Hematopoietic multipotent progenitor cell (in vitro differentiated cells): ENCODE measurements at regions not wholly inside any gene's neighbourhood (a gene's known extent, or its start where the extent isn't known, plus 50 kb on each side); places are given as distances from the start of the nearest gene placed in this dataset.
"Not testable (repeated sequence)": the region's sequence is repeated elsewhere in the genome, so short reads cannot be mapped to it uniquely, and the experiment has no call there.

ENCODE experiments used
- DNase-seq, 3 donors: peaks; one replicate each; pipeline ENCODE4 v3.0.0-alpha.2; 2011 to 2015; ENCODE audit warnings: low read depth in 2 of 3, low spot score in 2 of 3

- no peak for DNase-seq
These were observed 345.3 kb downstream of the NR2F1-AS1 start for GRCh38 chr5:93235761-93236160.

GRCh38 chr5:93226202-93226735 lies 354.8 kb downstream of the NR2F1-AS1 start:
- no peak for DNase-seq

GRCh38 chr5:93225748-93226147 lies 355.3 kb downstream of the NR2F1-AS1 start:
- DNase-seq = no peak

GRCh38 chr5:93224624-93225023 lies 356.4 kb downstream of the NR2F1-AS1 start:
- DNase-seq = no peak

GRCh38 chr5:93221773-93222172 lies 359.2 kb downstream of the NR2F1-AS1 start:
- no peak for DNase-seq

GRCh38 chr5:93220431-93220830 lies 360.6 kb downstream of the NR2F1-AS1 start:
- no peak for DNase-seq

GRCh38 chr5:93219641-93220145 lies 361.3 kb downstream of the NR2F1-AS1 start:
- DNase-seq = no peak

- not testable (repeated sequence) for DNase-seq
These were observed 367.8 kb downstream of the NR2F1-AS1 start for GRCh38 chr5:93213111-93213794.

- no peak for DNase-seq
These were observed 371.5 kb downstream of the NR2F1-AS1 start for GRCh38 chr5:93209476-93209875.

- DNase-seq = no peak
These were observed 372.8 kb downstream of the NR2F1-AS1 start for GRCh38 chr5:93208141-93208751.

GRCh38 chr5:93206203-93206602 lies 374.8 kb downstream of the NR2F1-AS1 start:
- no peak for DNase-seq

- DNase-seq = no peak
These were observed 380.0 kb downstream of the NR2F1-AS1 start for GRCh38 chr5:93201061-93201460.

GRCh38 chr5:93196986-93197385 lies 384.0 kb downstream of the NR2F1-AS1 start:
- DNase-seq = no peak

GRCh38 chr5:93193431-93194347 lies 387.3 kb downstream of the NR2F1-AS1 start:
- DNase-seq = no peak

- DNase-seq = no peak
These were observed 388.3 kb downstream of the NR2F1-AS1 start for GRCh38 chr5:93192683-93193082.

- no peak for DNase-seq
These were observed 388.9 kb downstream of the NR2F1-AS1 start for GRCh38 chr5:93192087-93192486.

- DNase-seq = no peak
These were observed 389.8 kb downstream of the NR2F1-AS1 start for GRCh38 chr5:93191035-93191817.

GRCh38 chr5:93189707-93190120 lies 391.3 kb downstream of the NR2F1-AS1 start:
- DNase-seq = no peak

- no peak for DNase-seq
These were observed 392.0 kb downstream of the NR2F1-AS1 start for GRCh38 chr5:93188876-93189485.
